ENCODE measurements at regions not wholly inside any gene's neighbourhood (a gene's known extent, or its start where the extent isn't known, plus 50 kb on each side); places are given as distances from the start of the nearest gene placed in this dataset.

DNA sequence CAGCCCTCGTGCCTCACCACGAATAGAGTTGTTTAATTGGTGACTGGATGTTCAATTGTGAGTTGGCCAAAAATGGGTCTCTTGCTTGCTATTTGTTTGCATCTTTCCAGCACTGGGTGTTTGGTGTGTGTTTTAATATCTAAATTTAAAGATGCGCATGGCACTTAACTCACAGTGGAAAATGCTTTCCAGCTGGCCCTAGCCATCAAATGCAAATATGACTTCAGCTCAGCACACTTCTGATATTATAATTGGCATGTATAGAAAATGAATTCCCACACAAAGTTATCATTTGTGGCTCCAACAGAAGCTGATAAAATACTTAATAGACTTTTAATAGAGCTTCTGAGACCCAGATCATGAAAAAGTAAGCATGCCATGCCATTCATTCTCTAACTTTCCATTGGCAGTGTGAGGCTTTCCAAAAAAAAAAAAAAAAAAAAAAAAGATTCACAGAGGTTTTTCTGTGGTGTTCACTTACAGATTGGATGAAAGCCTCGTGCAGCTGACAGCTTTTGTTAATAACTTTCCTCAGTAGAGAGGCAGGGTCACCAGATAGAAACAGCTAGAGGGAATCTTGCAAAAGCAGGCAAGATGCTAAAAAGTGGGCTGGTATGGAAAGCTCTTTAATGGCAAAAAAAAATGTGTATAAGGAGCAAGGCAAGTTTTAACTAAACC lies 425.2 kb downstream of the GALC start:
- TF ChIP-seq POLR2A (IDR thresholded peaks at IDR 0.05; ENCODE audit: low read depth, low read length): no peak
- no peak for TF ChIP-seq CTCF (IDR thresholded peaks at IDR 0.05; ENCODE audit: extremely low read depth in 1 of 2, insufficient read depth in 1 of 2, low read depth in 1 of 2, low read length in 2 of 2)
- TF ChIP-seq POLR2AphosphoS5 (IDR thresholded peaks at IDR 0.05; ENCODE audit: insufficient read depth, low read depth, low read length): no peak
- no peak for TF ChIP-seq EZH2 (IDR thresholded peaks at IDR 0.05; ENCODE audit: borderline replicate concordance, low read depth, low read length, severe bottlenecking)
- no peak for TF ChIP-seq FOS (IDR thresholded peaks at IDR 0.05; ENCODE audit: borderline replicate concordance, insufficient read depth, low read length)
- TF ChIP-seq MAX (IDR thresholded peaks at IDR 0.05; ENCODE audit: insufficient read depth, insufficient read length): no peak
